Motor neuron (in vitro differentiated cells): ENCODE measurements at regions not wholly inside any gene's neighbourhood (a gene's known extent, or its start where the extent isn't known, plus 50 kb on each side); places are given as distances from the start of the nearest gene placed in this dataset.
A peak's percentile ranks its signal among the peaks of the same experiment; 100 is the strongest.

ENCODE experiments used
- ATAC-seq, 8 experiments: fragments of 200-7000 bp; cut with Tn5 transposase; replicated peaks in 6 of 8; 2 replicates each; pipeline ENCODE4 v1.8.0; 2021; ENCODE audit warnings: mild to moderate bottlenecking in 8 of 8, moderate library complexity in 8 of 8
- H3K27ac ChIP-seq, 2 donors: fragments of 250-450 bp; sonication (Bioruptor Pico); 2 replicates each; pipeline ENCODE4 v1.9.0; 2021; ENCODE audit warnings: antibody characterized with exemption in 2 of 2, mild to moderate bottlenecking in 2 of 2, moderate library complexity in 1 of 2
- H3K4me1 ChIP-seq, 2 donors: fragments of 250-450 bp; sonication (Bioruptor Pico); replicated peaks in 1 of 2; 2 replicates each; pipeline ENCODE4 v1.6.1; 2021; ENCODE audit warnings: antibody characterized with exemption in 2 of 2, mild to moderate bottlenecking in 2 of 2, moderate library complexity in 1 of 2
- H3K4me3 ChIP-seq, 5 donors: fragments of 250-450 bp; sonication (Bioruptor Pico); 2 replicates each; pipeline ENCODE4 v1.9.0; 2021; ENCODE audit warnings: antibody characterized with exemption in 5 of 5, mild to moderate bottlenecking in 5 of 5, moderate library complexity in 4 of 5
- WGBS, 10 experiments: fragments of 450-650 bp; shearing (Covaris generic); methylation state at CpG; one replicate each; pipeline ENCODE4 v1.0.0; 2022; 5-methylcytosine and 5-hydroxymethylcytosine counted together
- in situ Hi-C, 9 experiments: fragments of 400-800 bp; cut with MboI; loops; one replicate each; pipeline ENCODE4 v1.15.0; 2021; ENCODE audit warnings: low sequenced_read_pairs in 9 of 9, low pct_unique_long_range_greater_than_20kb in 2 of 9; ENCODE audit not compliant: unreplicated experiment in 9 of 9

GRCh38 chr2:128790541-128791001, 471.9 kb upstream of the HS6ST1 start:
- 48 to 97% (median 76%) methylated on average over 2 to 13 of the region's 14 CpGs; no CpG with 5 or more reads in 3 of the 10 experiments for WGBS, 10 experiments
- ATAC-seq = peak in 2 of 8 experiments; percentile 14 to 24
- Histone ChIP-seq H3K4me1 (peaks cover 39 to 43% of the 10 kb centered on the region in 2 donors), H3K27ac (no peak overlapping the region), H3K4me3 (no peak overlapping the region)
- in situ Hi-C loops = no loop called here

- H3K27ac ChIP-seq = no peak overlapping the region
- H3K4me3 ChIP-seq = no peak overlapping the region
- ATAC-seq = peak in 3 of 8 experiments; percentile 20 to 23 (median 22)
- 19 to 95% (median 74%) methylated on average over 1 to 10 of the region's 24 CpGs; no CpG with 5 or more reads in 4 of the 10 experiments for WGBS, 10 experiments
- in situ Hi-C loops = no loop called here
- H3K4me1 ChIP-seq = peaks cover 40 to 41% of the 10 kb centered on the region in 2 donors
Observed at GRCh38 chr2:128791120-128791984, 472.7 kb upstream of the HS6ST1 start.

- H3K4me1 ChIP-seq = peaks cover 34 to 37% of the 10 kb centered on the region in 2 donors
- no peak overlapping the region for H3K4me3 ChIP-seq
- H3K27ac ChIP-seq = no peak overlapping the region
- peak in 3 of 8 experiments; percentile 28 to 38 (median 34) for ATAC-seq
- 0 to 91% (median 60%) methylated on average over 1 to 4 of the region's 7 CpGs; no CpG with 5 or more reads in 5 of the 10 experiments for WGBS, 10 experiments
- in situ Hi-C loops = no loop called here
Observed at GRCh38 chr2:128791985-128792320, 473.3 kb upstream of the HS6ST1 start.

GRCh38 chr2:128792476-128793054, 473.9 kb upstream of the HS6ST1 start:
- H3K27ac ChIP-seq = no peak overlapping the region
- 0 to 100% (median 86%) methylated on average over 1 to 4 of the region's 7 CpGs; no CpG with 5 or more reads in 5 of the 10 experiments for WGBS, 10 experiments
- H3K4me3 ChIP-seq = no peak overlapping the region
- no peak for ATAC-seq
- H3K4me1 ChIP-seq = peaks cover 31 to 32% of the 10 kb centered on the region in 2 donors
- in situ Hi-C loops = no loop called here

- Histone ChIP-seq H3K4me1 (peaks cover 29 to 34% of the 10 kb centered on the region in 2 donors), H3K4me3 (no peak overlapping the region), H3K27ac (no peak overlapping the region)
- peak in 2 of 8 experiments; percentile 49 to 55 for ATAC-seq
- 15 to 80% (median 64%) methylated on average over 2 to 4 of the region's 6 CpGs; no CpG with 5 or more reads in 5 of the 10 experiments for WGBS, 10 experiments
- in situ Hi-C loops = no loop called here
Observed at GRCh38 chr2:128793404-128793803, 474.7 kb upstream of the HS6ST1 start.

- H3K4me3 ChIP-seq = no peak overlapping the region
- H3K4me1 ChIP-seq = peaks cover 29 to 35% of the 10 kb centered on the region in 2 donors
- WGBS, 10 experiments = 11 to 100% (median 85%) methylated on average over 1 to 4 of the region's 6 CpGs; no CpG with 5 or more reads in 1 of the 10 experiments
- H3K27ac ChIP-seq = no peak overlapping the region
- ATAC-seq = peak in 3 of 8 experiments; percentile 27 to 59 (median 31)
- in situ Hi-C loops = no loop called here
Observed at GRCh38 chr2:128794285-128794684, 475.6 kb upstream of the HS6ST1 start.

GRCh38 chr2:128796321-128796720, 477.7 kb upstream of the HS6ST1 start:
- Histone ChIP-seq H3K4me1 (peaks cover 16 to 22% of the 10 kb centered on the region in 2 donors), H3K27ac (no peak overlapping the region), H3K4me3 (no peak overlapping the region)
- in situ Hi-C loops = no loop called here
- WGBS, 10 experiments = 13 to 100% (median 86%) methylated on average over 1 to 3 of the region's 4 CpGs; no CpG with 5 or more reads in 3 of the 10 experiments
- no peak for ATAC-seq

GRCh38 chr2:128797092-128797491, 478.4 kb upstream of the HS6ST1 start:
- no peak for ATAC-seq
- in situ Hi-C loops = no loop called here

GRCh38 chr2:128797533-128797932, 478.9 kb upstream of the HS6ST1 start:
- Histone ChIP-seq H3K27ac (no peak overlapping the region), H3K4me1 (peaks cover 10 to 15% of the 10 kb centered on the region in 2 donors), H3K4me3 (no peak overlapping the region)
- in situ Hi-C loops = no loop called here
- WGBS, 10 experiments = 30 to 93% (median 54%) methylated on average over 2 to 6 of the region's 7 CpGs; no CpG with 5 or more reads in 2 of the 10 experiments
- no peak for ATAC-seq

More at GRCh38 chr2:128797092-128797491, 478.4 kb upstream of the HS6ST1 start:
- 0 to 100% (median 75%) methylated on average over 1 to 4 of the region's 4 CpGs; no CpG with 5 or more reads in 3 of the 10 experiments for WGBS, 10 experiments
- Histone ChIP-seq H3K4me3 (no peak overlapping the region), H3K4me1 (peaks cover 10 to 15% of the 10 kb centered on the region in 2 donors), H3K27ac (no peak overlapping the region)

GRCh38 chr2:128797937-128798336, 479.3 kb upstream of the HS6ST1 start:
- 10 to 100% (median 83%) methylated on average over 2 to 6 of the region's 6 CpGs for WGBS, 10 experiments
- in situ Hi-C loops = no loop called here
- Histone ChIP-seq H3K4me3 (no peak overlapping the region), H3K4me1 (peaks cover 10 to 15% of the 10 kb centered on the region in 2 donors), H3K27ac (no peak overlapping the region)
- ATAC-seq = no peak

GRCh38 chr2:128798502-128799283, 480.0 kb upstream of the HS6ST1 start:
- 0 to 100% (median 90%) methylated on average over 1 to 6 of the region's 9 CpGs; no CpG with 5 or more reads in 4 of the 10 experiments for WGBS, 10 experiments
- no peak for ATAC-seq
- H3K4me3 ChIP-seq = no peak overlapping the region
- in situ Hi-C loops = no loop called here
- H3K4me1 ChIP-seq = peaks cover 4 to 8% of the 10 kb centered on the region in 2 donors
- no peak overlapping the region for H3K27ac ChIP-seq

GRCh38 chr2:128799284-128799552, 480.6 kb upstream of the HS6ST1 start:
- WGBS, 10 experiments = 100% methylated on average over 1 of the region's 1 CpG; no CpG with 5 or more reads in 8 of the 10 experiments
- no peak overlapping the region for H3K4me3 ChIP-seq
- H3K27ac ChIP-seq = no peak overlapping the region
- in situ Hi-C loops = no loop called here
- no peak for ATAC-seq
- H3K4me1 ChIP-seq = peaks cover 2 to 8% of the 10 kb centered on the region in 2 donors

GRCh38 chr2:128799730-128800129, 481.1 kb upstream of the HS6ST1 start:
- 100% methylated on average over 1 of the region's 2 CpGs; no CpG with 5 or more reads in 6 of the 10 experiments for WGBS, 10 experiments
- in situ Hi-C loops = no loop called here
- H3K27ac ChIP-seq = no peak overlapping the region
- ATAC-seq = no peak
- H3K4me3 ChIP-seq = no peak overlapping the region
- peaks cover 0 to 8% of the 10 kb centered on the region in 2 donors for H3K4me1 ChIP-seq
